GM20000 (cell line): ENCODE measurements at regions not wholly inside any gene's neighbourhood (a gene's known extent, or its start where the extent isn't known, plus 50 kb on each side); places are given as distances from the start of the nearest gene placed in this dataset.
"Not testable (repeated sequence)": the region's sequence is repeated elsewhere in the genome, so short reads cannot be mapped to it uniquely, and the experiment has no call there.

Experiments used
- DNase-seq: peaks from one replicate; pipeline ENCODE4 v3.0.0; 2012; ENCODE audit warnings: low spot score
- CTCF ChIP-seq: IDR thresholded peaks from 2 replicates; pipeline ENCODE4 v1.5.1; 2012; ENCODE audit warnings: mild to moderate bottlenecking, control low read depth; ENCODE audit errors: extremely low read depth, missing control alignments

- no peak for TF ChIP-seq CTCF
- no peak for DNase-seq
Observed at GRCh38 chr17:72382971-72383722, 262.3 kb downstream of the SOX9 start.

GRCh38 chr17:72385475-72385874 lies 264.7 kb downstream of the SOX9 start:
- TF ChIP-seq CTCF, result no peak
- no peak for DNase-seq

GRCh38 chr17:72386173-72386572 lies 265.4 kb downstream of the SOX9 start:
- not testable (repeated sequence) for DNase-seq

- DNase-seq, result no peak
- no peak for TF ChIP-seq CTCF
Observed at GRCh38 chr17:72386619-72387237, 265.9 kb downstream of the SOX9 start.

GRCh38 chr17:72387487-72387886 lies 266.7 kb downstream of the SOX9 start:
- TF ChIP-seq CTCF, result no peak
- no peak for DNase-seq

GRCh38 chr17:72387969-72388368 lies 267.1 kb downstream of the SOX9 start:
- DNase-seq, result no peak
- TF ChIP-seq CTCF, result no peak

- peak; percentile 6 for TF ChIP-seq CTCF
- no peak for DNase-seq
Observed at GRCh38 chr17:72388765-72389473, 268.1 kb downstream of the SOX9 start.
